Activated CD4-positive, CD25-positive, alpha-beta regulatory T cell treated with anti-CD3 and anti-CD28 coated beads, Interleukin-2, amount 50 U/mL, for 16 hours (primary cell): ENCODE measurements at regions not wholly inside any gene's neighbourhood (a gene's known extent, or its start where the extent isn't known, plus 50 kb on each side); places are given as distances from the start of the nearest gene placed in this dataset.
"Not testable (repeated sequence)": the region's sequence is repeated elsewhere in the genome, so short reads cannot be mapped to it uniquely, and the experiment has no call there.

ENCODE experiments used
- DNase-seq: peaks from one replicate; pipeline ENCODE4 v3.0.0-alpha.2; 2020; ENCODE audit warnings: low read depth, low spot score

GRCh38 chr3:18237251-18238005 is 187.7 kb downstream of the SATB1 start:
- DNase-seq = no peak

DNA sequence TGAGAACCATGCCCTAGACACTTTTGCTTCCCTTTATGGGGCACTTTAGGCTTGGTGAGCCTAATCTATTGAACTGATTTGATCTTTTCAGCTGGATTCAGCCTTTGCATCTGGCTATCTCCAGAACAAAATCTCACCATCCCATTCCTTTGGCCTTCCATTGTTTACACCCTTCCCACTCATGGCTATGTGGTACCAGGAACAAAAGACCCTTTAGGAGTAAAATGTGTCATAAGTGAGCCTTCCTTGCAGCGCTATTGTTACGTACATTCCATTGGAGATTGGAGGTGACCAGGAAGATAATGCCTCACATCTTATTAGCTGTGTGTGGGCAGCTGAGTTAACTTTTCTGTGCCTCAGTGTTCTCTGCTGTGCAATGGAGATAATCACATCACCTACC is 188.4 kb downstream of the SATB1 start:
- DNase-seq = no peak

GRCh38 chr3:18234717-18235335 is 190.3 kb downstream of the SATB1 start:
- no peak for DNase-seq

DNA sequence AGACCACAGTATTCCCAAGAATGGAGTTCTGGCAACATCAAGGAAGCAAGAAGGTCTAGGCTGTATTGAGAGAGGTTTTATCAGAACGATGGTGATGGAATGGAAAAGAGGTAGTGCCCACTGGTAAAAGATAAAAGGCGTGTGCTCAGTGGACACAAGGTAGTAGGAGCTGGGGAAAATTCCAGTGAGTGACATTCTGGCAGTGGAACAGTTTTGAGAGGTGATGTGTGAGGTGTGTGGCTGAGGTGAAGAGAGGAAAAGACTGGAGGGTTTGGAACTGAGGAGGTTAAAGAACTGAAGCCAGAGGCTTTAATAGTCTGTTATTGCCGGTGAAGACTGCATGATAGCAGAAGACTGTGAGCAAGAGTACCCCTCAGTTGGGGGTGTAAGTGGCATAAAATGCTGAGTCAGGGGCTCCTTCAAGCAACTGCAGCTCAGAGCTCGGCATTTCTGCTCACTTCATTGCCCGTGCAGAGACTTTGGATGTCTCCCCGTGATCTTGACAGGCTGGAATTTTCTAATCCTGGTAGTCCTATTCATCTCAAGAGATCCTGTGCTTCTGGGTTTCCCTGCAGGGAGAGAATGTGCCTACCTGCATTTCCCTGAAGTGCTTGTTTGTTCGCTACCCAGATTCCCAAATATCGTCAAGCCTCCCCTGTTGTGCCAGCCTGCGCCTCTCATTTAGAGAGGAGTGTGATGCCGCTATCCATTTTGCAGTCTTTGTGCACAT is 191.0 kb downstream of the SATB1 start:
- DNase-seq = no peak

DNA sequence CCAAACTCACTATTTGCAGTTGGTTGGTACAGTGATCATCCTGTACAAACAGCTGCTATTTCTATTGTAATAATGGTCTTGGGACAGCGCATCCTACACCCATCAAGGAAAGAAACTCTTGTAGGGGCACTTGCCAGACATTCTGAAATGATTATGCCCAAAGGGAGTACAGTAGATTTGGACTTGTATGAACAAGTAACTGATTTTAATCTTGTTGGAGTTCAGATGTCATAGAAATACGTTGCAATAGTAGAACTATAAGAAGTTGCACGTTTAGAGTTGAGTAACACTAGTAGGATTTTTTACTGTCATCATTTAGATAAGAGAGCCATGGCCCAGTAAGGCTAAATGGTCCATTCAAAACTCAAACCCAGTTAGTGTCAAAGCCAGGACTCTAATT is 192.8 kb downstream of the SATB1 start:
- DNase-seq = no peak

DNA sequence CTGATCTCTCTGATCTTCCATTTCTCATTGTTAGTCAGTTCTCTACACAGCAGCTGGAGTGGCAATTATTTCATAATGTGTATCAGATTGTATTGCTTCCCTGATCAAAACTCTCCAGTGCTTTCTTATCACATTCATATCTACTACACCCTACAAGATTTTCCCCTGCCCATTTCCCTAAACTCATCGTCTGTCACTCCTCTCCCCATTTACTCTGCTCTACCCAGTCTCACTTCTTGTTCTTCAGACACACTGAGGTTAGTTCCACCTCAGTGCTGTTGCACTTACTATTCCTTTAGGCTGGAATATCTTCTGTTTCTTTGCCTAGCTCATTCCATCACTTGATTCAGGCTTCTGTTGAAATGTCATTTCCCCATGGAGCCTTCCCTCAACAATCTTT is 197.1 kb downstream of the SATB1 start:
- DNase-seq = no peak

GRCh38 chr3:18225709-18226108 is 199.4 kb downstream of the SATB1 start:
- no peak for DNase-seq

GRCh38 chr3:18224426-18224825 is 200.7 kb downstream of the SATB1 start:
- DNase-seq = no peak

- DNase-seq = no peak
Measured at GRCh38 chr3:18223974-18224373, 201.2 kb downstream of the SATB1 start.

- no peak for DNase-seq
Measured at GRCh38 chr3:18223571-18223970, 201.6 kb downstream of the SATB1 start.

- DNase-seq = no peak
Measured at GRCh38 chr3:18222686-18223085, 202.5 kb downstream of the SATB1 start.

DNA sequence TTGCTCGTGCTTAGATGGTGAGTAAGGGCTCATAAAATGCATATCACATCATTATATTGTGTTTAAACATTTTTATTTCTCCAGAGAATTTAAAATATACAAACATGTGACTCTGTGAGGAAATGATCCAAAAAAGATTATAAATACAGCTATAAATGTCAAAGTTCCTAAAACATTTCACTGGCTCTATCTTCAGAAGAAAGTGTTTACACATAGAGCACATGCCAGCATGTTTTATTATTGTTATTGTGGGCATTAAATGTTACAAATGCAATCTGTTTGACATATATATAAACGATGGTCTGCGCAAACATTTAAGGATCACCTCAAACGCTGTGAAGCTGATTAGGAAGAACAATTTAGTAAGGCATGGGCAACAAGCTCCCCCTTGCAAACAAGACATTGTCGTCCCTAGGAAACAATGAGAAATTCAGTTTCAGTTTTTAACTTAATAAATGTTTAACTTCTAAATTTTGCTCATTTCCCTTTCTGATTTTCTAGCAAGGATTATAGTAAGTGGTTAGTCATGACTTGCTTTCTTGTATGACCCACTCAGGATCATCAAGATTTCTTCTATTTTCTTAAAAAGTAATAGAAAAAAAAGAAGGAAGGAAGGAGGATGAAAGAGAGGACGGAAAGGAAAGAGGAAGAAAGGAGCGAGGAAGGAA is 207.5 kb downstream of the SATB1 start:
- DNase-seq = no peak

DNA sequence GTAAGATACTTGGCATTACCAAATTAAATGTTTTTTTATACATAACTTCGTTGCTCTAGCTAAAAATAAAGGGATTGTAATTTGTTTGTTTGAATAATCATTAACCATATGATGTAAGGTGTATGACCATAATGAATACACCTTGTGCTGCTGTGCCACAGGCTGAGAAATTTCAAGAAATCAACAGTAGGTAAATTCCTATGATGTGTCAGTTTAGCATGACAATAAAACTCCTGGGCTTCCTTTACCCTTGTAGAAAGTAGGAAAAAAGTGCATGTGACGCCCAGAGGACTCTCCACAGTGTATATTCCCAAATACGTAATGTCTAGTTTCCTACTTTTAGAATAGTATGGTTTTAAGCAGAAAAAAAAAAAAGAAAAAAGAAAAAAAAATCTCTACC is 208.1 kb downstream of the SATB1 start:
- no peak for DNase-seq

DNA sequence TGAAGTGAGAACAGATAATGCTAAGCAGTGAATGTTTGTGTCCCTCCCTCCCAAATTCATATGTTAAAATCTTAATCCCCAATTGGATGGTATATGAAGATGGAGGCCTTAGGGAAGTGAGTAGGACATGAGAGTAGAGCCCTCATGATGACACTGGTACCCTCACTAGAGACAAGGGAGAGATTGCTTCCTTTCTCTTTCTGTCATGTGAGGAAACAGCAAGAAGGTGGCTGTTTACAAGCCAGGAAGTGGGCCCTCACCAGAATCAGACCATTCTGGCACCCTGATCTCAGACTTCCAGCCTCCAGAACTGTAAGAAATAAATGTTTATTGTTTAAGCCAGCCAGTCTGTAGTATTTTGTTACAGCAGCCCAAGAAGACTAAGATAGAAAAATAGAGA is 209.5 kb downstream of the SATB1 start:
- DNase-seq = no peak

GRCh38 chr3:18211116-18211515 is 214.0 kb downstream of the SATB1 start:
- DNase-seq = no peak

GRCh38 chr3:18208856-18209255 is 216.3 kb downstream of the SATB1 start:
- no peak for DNase-seq

DNA sequence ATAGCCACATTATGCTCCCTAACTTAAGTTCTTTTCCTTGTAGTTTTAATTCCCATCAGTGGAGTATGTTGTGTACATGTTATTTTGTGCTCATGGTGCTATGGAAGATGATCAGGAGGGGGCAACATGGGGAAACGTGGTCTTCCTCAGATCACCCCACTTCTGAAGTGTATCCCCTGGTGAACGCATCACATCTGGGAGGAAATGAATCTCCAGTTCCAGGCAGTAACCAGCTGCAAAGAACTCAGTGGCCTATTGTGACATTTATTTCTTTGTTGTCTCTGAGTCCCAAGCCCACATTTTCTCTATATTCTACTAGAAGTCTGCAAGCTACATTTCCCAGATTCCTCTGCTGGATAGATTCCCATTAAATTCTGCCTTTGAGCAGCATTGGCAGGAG is 217.0 kb downstream of the SATB1 start:
- DNase-seq = no peak

- no peak for DNase-seq
Measured at GRCh38 chr3:18207226-18207625, 217.9 kb downstream of the SATB1 start.

DNA sequence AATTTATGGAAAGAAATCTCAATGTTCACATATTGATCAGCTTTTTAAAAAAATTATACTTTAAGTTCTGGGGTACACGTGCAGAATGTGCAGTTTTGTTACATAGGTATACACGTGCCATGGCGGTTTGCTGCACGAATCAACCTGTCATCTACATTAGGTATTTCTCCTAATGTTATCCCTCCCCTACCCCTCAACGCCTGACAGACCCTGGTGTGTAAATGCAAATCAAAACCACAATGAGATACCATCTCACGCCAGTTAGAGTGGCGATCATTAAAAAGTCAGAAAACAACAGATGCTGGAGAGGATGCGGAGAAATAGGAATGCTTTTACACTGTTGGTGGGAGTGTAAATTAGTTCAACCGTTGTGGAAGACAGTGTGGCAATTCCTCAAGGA is 219.4 kb downstream of the SATB1 start:
- DNase-seq = not testable (repeated sequence)

DNA sequence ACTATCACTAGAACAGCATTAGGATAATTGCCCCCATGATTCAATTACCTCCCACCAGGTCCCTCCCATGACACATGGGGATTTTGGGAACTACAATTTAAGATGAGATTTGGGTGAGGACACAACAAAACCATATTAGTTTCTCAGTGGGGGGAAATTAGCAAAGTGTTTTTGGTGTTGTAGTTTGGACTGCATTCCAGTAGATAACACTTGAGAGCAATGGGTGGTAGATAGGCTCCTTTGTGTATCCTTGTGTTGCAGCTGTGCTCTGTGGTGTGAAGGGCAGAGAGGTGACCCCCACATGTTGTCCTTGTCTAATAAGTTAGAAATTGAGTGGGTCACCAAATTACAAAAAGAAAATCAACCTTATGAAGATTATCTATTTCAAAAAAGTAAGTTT is 223.8 kb downstream of the SATB1 start:
- no peak for DNase-seq

DNA sequence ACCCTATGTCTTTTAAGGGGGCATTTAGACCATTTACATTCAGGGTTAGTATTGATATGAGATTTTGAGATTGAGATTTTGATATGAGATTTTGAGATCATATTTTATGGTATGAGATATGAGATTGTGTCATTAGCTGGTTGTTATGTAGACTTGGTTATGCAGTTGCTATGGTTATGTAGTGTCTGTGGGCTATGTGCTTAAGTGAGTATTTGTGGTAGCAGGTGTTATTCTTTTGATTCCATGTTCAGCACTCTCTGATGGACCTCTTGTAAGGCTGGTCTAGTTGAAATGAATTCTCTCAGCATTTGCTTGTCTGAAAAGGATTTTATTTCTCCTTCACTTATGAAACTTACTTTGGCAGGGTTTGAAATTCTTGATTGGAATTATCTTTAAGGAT is 225.4 kb downstream of the SATB1 start:
- no peak for DNase-seq

GRCh38 chr3:18195836-18196235 is 229.3 kb downstream of the SATB1 start:
- DNase-seq = no peak
